ENCODE measurements at regions not wholly inside any gene's neighbourhood (a gene's known extent, or its start where the extent isn't known, plus 50 kb on each side); places are given as distances from the start of the nearest gene placed in this dataset.

DNA sequence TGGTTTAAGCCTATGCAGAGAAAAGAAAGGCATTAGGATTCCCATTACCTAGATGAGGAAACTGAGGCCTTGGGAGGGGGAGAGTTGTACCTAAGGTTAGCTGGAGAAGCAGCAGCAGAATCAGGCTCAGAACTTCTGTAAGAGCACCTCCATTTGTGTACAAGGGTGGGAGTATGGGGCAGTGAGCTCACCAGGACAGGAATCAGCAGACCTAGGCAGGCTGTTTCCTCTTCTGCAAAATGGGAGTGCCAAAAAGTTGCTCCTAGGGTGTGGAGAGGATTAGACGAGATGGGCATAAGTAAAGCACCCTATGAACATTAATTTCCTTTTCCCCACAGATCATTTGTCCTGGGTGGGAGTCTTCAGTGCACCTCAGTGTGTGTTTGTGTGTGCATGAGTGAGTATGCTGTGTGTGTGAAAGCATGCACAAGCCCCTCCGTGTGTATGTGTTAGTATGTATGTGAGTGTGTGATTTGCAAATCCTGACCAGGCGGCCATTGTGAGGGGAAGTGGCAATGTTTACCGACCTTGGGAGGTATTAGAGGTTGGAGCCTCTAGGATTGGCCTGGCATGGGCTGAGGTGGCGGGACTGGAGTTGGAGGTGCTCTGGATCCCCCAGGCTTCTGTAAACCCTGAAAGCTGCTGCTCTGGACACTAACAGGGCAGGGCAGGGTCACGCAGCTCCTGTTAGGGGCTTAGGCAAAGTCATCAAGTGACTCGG, 78.8 kb downstream of the VEGFA start:
- H3K9me3 ChIP-seq, result no peaks in the 10 kb centered on the region

DNA sequence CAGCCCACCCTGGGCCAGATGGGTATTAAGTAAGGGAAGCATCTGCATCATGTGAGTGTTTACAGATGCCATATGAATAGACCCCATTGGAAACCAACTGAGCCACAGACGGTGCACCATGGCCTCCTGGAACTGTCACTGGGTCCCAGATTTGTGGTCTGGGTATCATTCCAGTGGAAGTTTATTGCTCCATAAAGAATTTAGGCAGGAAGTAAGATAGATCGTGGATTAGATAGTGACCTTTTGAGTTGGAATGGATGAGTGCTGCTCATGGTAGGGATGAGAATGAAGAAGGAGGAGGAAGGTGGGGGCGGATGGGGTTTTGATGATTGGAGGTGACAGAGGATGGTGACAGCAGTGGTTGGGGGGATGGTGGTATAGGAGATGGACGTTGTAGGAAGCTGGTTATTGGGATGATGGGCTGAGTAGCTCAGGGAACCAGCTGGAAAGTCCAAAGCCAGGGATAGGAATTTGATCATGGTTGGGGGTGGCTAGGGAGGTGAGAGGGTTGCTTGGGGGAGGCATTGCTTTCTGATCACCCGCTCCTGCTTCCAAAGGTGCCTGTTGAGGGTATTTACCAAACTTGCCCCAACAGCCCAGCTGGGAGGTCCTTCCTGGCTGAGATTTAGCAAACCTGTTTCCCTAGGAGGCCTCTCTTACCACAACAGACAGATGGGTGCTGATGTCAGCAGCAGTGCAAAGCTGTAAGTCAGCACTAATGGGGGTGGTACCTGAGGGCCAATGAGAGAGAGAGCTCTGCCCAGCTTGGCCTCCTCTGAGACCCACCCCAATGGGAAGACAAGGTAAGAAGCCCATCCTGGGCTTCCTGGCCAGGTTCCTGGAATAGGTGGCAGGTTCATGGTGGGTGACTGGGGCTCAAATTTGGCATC, 78.0 kb downstream of the VEGFA start:
- no peaks in the 10 kb centered on the region for H3K9me3 ChIP-seq
- H3K4me1 ChIP-seq (replicated peaks), result no peaks in the 10 kb centered on the region
- no peak overlapping the region for H3K27ac ChIP-seq
- intact Hi-C loops (cut with DNase I), result no loop called here
- TF ChIP-seq POLR2A (IDR thresholded peaks at IDR 0.05) (no peak), POLR2AphosphoS5 (IDR thresholded peaks at IDR 0.05) (no peak)
- TF ChIP-seq, protein P1, sequence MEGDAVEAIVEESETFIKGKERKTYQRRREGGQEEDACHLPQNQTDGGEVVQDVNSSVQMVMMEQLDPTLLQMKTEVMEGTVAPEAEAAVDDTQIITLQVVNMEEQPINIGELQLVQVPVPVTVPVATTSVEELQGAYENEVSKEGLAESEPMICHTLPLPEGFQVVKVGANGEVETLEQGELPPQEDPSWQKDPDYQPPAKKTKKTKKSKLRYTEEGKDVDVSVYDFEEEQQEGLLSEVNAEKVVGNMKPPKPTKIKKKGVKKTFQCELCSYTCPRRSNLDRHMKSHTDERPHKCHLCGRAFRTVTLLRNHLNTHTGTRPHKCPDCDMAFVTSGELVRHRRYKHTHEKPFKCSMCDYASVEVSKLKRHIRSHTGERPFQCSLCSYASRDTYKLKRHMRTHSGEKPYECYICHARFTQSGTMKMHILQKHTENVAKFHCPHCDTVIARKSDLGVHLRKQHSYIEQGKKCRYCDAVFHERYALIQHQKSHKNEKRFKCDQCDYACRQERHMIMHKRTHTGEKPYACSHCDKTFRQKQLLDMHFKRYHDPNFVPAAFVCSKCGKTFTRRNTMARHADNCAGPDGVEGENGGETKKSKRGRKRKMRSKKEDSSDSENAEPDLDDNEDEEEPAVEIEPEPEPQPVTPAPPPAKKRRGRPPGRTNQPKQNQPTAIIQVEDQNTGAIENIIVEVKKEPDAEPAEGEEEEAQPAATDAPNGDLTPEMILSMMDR (IDR thresholded peaks at IDR 0.05), result no peak
- H3K4me3 ChIP-seq, result no peak overlapping the region
- WGBS, result 48% methylated on average over 5 of the region's 5 CpGs
- H3K27me3 ChIP-seq (replicated peaks; ENCODE audit: insufficient read depth), result no peaks in the 10 kb centered on the region
- H3K36me3 ChIP-seq, result no peaks in the 10 kb centered on the region
- no peak for DNase-seq (ENCODE audit: low spot score)

More for the DNA sequence above, 78.8 kb downstream of the VEGFA start:
- TF ChIP-seq, protein P1 (IDR thresholded peaks at IDR 0.05), result no peak
- TF ChIP-seq POLR2AphosphoS5 (IDR thresholded peaks at IDR 0.05), result no peak
- TF ChIP-seq POLR2A (IDR thresholded peaks at IDR 0.05), result no peak
- H3K27ac ChIP-seq, result no peak overlapping the region
- H3K4me1 ChIP-seq (replicated peaks), result no peaks in the 10 kb centered on the region
- H3K36me3 ChIP-seq, result no peaks in the 10 kb centered on the region
- no peaks in the 10 kb centered on the region for H3K27me3 ChIP-seq (replicated peaks; ENCODE audit: insufficient read depth)
- intact Hi-C loops (cut with DNase I), result no loop called here
- DNase-seq (ENCODE audit: low spot score), result no peak
- no peak overlapping the region for H3K4me3 ChIP-seq
- 89% methylated on average over 7 of the region's 7 CpGs for WGBS

DNA sequence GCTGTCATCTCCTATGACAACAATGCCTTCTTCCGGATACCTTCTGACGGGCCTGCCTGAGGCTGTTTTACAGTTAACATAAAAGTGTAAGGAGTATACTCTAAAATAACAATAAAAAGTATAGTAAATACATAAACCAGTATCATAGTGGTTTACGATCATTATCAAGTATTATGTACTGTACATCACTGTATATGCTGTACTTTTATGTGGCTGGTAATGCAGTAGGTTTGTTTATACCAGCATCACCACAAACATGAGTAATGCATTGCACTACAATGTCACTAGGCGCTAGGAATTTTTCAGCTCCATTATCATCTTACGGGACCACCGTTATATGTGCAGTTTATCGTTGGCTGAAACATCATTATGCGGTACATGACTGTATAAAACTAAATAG, 76.5 kb downstream of the VEGFA start:
- Histone ChIP-seq H3K9me3 (no peaks in the 10 kb centered on the region), H3K4me3 (no peak overlapping the region), H3K36me3 (no peaks in the 10 kb centered on the region), H3K27ac (no peak overlapping the region), H3K4me1 (replicated peaks) (no peaks in the 10 kb centered on the region), H3K27me3 (replicated peaks; ENCODE audit: insufficient read depth) (no peaks in the 10 kb centered on the region)
- 59% methylated on average over 8 of the region's 8 CpGs for WGBS
- intact Hi-C loops (cut with DNase I), result no loop called here
- TF ChIP-seq POLR2AphosphoS5 (IDR thresholded peaks at IDR 0.05), result no peak
- TF ChIP-seq, protein P1 (IDR thresholded peaks at IDR 0.05), result no peak
- no peak for DNase-seq (ENCODE audit: low spot score)

DNA sequence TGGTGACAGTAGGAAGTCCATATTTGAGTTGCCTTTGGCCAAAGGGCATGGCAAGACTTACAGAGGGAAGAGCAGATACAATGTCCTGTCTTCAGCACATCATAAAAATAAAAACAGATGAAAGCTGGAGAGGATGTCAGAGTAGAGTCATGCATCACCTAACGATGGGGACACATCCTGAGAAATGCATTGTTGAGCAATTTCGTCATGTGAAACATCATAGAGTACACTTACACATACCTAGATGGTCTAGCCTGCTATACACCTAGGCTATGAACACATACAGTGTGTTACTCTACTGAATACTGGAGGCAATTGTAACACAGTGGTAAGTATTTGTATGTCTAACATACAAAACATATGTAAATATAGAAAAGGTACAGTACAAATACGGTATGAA, 75.6 kb downstream of the VEGFA start:
- Histone ChIP-seq H3K27ac (no peak overlapping the region), H3K36me3 (no peaks in the 10 kb centered on the region), H3K4me1 (replicated peaks) (no peaks in the 10 kb centered on the region), H3K27me3 (replicated peaks; ENCODE audit: insufficient read depth) (no peaks in the 10 kb centered on the region), H3K9me3 (no peaks in the 10 kb centered on the region), H3K4me3 (no peak overlapping the region)
- no peak for DNase-seq (ENCODE audit: low spot score)
- intact Hi-C loops (cut with DNase I), result no loop called here
- TF ChIP-seq POLR2AphosphoS5 (IDR thresholded peaks at IDR 0.05) (no peak), POLR2A (IDR thresholded peaks at IDR 0.05) (no peak)
- TF ChIP-seq, protein P1 (IDR thresholded peaks at IDR 0.05), result no peak
- WGBS, result 74% methylated on average over 3 of the region's 3 CpGs

Measured in prostate gland (tissue), 2 donors.